GM12872 (cell line): ENCODE measurements at regions not wholly inside any gene's neighbourhood (a gene's known extent, or its start where the extent isn't known, plus 50 kb on each side); places are given as distances from the start of the nearest gene placed in this dataset.

Experiments
- CTCF ChIP-seq: IDR thresholded peaks from 3 replicates; pipeline ENCODE4 v1.5.1; 2011; ENCODE audit warnings: low read depth, mild to moderate bottlenecking, low read length, moderate library complexity; ENCODE audit not compliant: insufficient read depth

GRCh38 chr2:120969613-120970355 is 234.1 kb downstream of the GLI2 start:
- no peak for TF ChIP-seq CTCF

- no peak for TF ChIP-seq CTCF
These were observed 236.2 kb downstream of the GLI2 start for GRCh38 chr2:120971866-120972265.

- no peak for TF ChIP-seq CTCF
These were observed 236.6 kb downstream of the GLI2 start for GRCh38 chr2:120972286-120972685.

GRCh38 chr2:120973196-120973595 is 237.5 kb downstream of the GLI2 start:
- TF ChIP-seq CTCF = no peak

- TF ChIP-seq CTCF = no peak
These were observed 239.3 kb downstream of the GLI2 start for GRCh38 chr2:120974950-120975349.

GRCh38 chr2:120976501-120977307 is 241.0 kb downstream of the GLI2 start:
- TF ChIP-seq CTCF = no peak

- TF ChIP-seq CTCF = no peak
These were observed 242.1 kb downstream of the GLI2 start for GRCh38 chr2:120977582-120978358.
